ENCODE measurements at regions not wholly inside any gene's neighbourhood (a gene's known extent, or its start where the extent isn't known, plus 50 kb on each side); places are given as distances from the start of the nearest gene placed in this dataset.

DNA sequence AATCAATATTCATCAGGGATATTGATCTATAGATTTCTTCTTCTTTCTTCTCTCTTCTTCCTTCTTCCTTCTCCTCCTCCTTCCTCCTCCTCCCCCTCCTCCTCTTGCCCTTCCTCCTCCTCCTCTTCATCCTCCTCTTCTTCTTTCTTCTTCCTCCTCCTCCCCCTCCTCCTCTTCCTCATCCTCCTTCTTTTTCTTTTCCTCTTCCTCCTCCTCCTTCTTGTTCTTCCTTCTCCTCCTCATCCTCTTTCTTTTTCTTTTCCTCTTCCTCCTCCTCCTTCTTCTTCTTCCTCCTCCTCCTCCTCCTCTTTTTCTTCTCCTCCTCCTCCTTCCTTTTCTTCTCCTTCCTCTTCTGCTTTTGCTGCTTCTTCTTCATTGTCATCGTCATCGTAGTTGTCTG is 52.4 kb upstream of the SERINC1 start:
- DNase-seq = no peak

DNA sequence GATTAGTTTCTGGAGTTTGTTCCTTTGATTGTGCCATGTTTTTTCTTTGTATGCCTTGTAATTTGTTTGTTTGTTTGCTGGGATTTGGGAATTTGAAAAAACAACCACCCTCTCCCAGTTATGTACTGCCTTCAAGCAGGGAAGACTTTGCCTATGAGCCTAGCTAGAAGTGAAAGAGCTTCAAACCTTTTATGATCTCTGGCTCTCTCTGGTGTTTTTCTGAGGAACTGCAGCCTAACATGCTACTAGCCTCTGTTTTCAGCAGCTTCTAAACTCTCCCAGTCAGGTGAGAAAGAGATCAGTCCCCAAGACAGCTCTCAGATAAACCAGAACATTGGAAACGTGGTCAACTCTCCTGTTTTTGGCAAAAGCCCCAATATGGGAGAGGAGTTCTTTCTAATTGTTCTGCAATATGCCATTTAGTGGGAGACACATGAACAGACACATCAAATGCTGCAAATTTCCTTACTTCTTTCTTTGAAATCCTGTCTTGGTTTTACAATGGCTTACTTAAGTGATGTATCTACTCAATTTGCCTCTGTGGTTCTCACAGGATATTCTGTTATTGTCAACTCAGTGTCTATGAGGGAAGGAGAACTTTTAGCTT is 58.9 kb upstream of the SERINC1 start:
- DNase-seq = peak; percentile 56

DNA sequence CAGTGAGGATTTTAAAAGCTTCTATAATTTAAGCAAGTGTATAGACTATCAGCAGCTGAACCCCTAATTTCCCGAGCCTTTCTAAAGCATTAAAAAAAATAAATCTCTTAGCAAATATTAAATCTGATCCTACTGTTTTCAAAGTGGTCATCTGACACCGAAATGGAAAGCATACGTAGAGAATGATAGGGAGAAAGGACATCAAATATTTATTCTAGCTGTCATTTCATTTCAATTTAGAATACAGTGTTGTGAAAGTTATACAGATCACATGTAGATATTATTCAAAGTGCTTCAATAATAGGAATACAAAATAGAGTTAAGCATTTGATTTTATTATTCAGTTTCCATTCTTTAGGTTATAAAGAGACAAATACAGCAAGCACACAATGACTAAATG is 61.9 kb upstream of the PKIB start:
- no peak for DNase-seq

DNA sequence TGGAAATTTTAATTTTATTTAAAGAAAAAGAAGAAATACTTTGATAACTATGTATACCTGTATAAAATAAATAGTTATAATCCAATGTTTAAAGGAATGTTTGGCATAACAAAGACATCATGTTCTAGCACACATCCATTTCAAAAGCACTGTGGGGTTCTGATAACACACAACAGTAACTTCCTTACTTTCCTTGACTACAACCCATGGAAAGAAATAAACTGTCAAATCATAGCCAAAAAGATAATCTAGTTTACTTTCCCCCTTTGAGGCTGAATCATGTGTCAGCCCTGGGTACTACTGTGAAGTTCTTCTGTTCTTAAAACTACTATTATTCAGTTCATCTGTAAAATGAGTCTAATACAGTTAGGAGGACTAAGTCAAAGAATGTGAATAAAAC is 61.4 kb upstream of the PKIB start:
- no peak for DNase-seq

DNA sequence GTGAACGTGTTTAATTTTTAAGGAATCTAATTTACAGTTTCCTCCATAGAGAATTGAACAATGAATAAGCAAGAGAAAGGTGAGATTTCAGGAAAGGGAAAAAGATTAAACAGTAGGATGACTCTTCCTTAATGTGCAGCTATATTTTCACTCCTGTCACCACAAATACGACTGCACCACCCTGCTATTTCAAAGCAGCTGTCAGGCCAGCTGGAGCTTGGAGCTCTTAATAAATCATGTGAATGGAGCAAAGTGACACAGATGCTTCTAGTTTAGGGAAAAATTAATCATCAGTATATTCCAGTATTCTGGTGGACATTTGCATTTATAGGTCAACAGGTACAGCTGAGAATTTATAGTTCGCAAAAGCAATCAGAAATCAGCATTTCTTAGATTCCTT is 56.5 kb upstream of the PKIB start:
- no peak for DNase-seq

DNA sequence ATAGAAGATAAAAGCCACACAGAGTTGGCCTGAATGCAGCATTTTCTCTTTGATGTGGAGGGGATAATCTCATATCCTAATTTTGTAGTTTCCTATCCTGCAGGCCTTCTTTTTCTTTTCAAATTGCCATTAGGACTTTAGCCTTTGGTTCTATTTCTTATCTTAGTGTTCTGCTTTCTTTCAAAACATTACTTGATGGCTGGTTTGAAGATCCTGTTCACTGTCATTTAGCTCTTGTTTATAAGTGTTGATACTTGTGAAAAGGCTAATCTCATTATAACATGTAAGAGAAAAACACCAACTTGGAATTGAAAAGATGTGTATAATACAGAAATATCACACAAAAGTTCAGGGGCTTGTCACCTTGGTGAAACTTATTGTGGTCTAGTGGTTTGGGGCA is 54.6 kb upstream of the PKIB start:
- no peak for DNase-seq

DNA sequence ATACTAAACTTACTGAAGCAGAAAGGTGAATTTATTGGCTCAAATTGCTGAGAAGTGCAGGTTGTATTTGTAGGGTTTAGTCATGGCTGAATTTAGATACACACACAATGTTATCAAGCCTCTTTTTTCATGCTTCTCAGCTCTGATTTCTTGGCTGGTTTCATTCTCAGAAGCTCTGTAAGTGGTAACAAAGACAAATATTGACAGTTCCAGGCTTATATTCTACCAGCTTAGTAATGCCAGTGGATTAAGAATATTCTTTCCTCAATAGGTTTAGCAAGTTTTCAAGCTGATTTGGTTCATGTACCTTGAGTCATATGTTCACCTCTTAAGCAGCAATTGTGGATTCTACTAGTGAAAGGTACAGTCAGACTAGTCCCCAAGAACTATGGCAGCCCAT is 52.1 kb upstream of the PKIB start:
- DNase-seq = no peak

Data from fibroblast of skin of scalp (primary cell).